22Rv1 (cell line): ENCODE measurements at regions not wholly inside any gene's neighbourhood (a gene's known extent, or its start where the extent isn't known, plus 50 kb on each side); places are given as distances from the start of the nearest gene placed in this dataset.

Source experiments
- H3K27ac ChIP-seq: fragments of 450-650 bp; 2 replicates; pipeline ENCODE4 v1.5.1; 2017
- CTCF ChIP-seq: fragments of 450-650 bp; IDR thresholded peaks from 2 replicates; pipeline ENCODE4 v1.5.1; 2017; ENCODE audit warnings: mild to moderate bottlenecking
- ZFX ChIP-seq: fragments of 450-650 bp; IDR thresholded peaks from 2 replicates; pipeline ENCODE4 v1.6.1; 2017; ENCODE audit warnings: antibody characterized with exemption, borderline replicate concordance

- TF ChIP-seq ZFX (no peak), CTCF (no peak)
- H3K27ac ChIP-seq, result no peak overlapping the region
These were observed 250.2 kb upstream of the CHAC2 start for GRCh38 chr2:53517406-53517805.

GRCh38 chr2:53516650-53517049 lies 251.0 kb upstream of the CHAC2 start:
- TF ChIP-seq CTCF, result no peak
- TF ChIP-seq ZFX, result no peak
- H3K27ac ChIP-seq, result no peak overlapping the region

GRCh38 chr2:53515435-53516332 lies 251.9 kb upstream of the CHAC2 start:
- no peak overlapping the region for H3K27ac ChIP-seq
- no peak for TF ChIP-seq CTCF
- TF ChIP-seq ZFX, result no peak

- TF ChIP-seq CTCF (no peak), ZFX (no peak)
These were observed 254.4 kb upstream of the CHAC2 start for GRCh38 chr2:53513167-53513666.

GRCh38 chr2:53512071-53512826 lies 255.4 kb upstream of the CHAC2 start:
- no peak for TF ChIP-seq CTCF
- H3K27ac ChIP-seq, result no peak overlapping the region

More at GRCh38 chr2:53513167-53513666, 254.4 kb upstream of the CHAC2 start:
- H3K27ac ChIP-seq, result no peak overlapping the region

GRCh38 chr2:53511549-53511948 lies 256.1 kb upstream of the CHAC2 start:
- TF ChIP-seq CTCF (no peak), ZFX (no peak)
- H3K27ac ChIP-seq, result no peak overlapping the region

GRCh38 chr2:53510401-53510800 lies 257.2 kb upstream of the CHAC2 start:
- no peak overlapping the region for H3K27ac ChIP-seq
- TF ChIP-seq CTCF, result no peak
- no peak for TF ChIP-seq ZFX
